HG03064 (cell line): ENCODE measurements at regions not wholly inside any gene's neighbourhood (a gene's known extent, or its start where the extent isn't known, plus 50 kb on each side); places are given as distances from the start of the nearest gene placed in this dataset.

Experiments used
- ATAC-seq: cut with Tn5 transposase; IDR thresholded peaks from one replicate; pipeline ENCODE4 v1.9.1; 2021; ENCODE audit warnings: low read depth; ENCODE audit not compliant: unreplicated experiment

GRCh38 chr6:106035655-106036054, 50.5 kb upstream of the PRDM1 start:
- ATAC-seq: no peak

- no peak for ATAC-seq
Measured at GRCh38 chr6:106033806-106034205, 52.3 kb upstream of the PRDM1 start.

- ATAC-seq: no peak
Measured at GRCh38 chr6:106027758-106028157, 58.4 kb upstream of the PRDM1 start.

GRCh38 chr6:106026748-106027715, 59.1 kb upstream of the PRDM1 start:
- no peak for ATAC-seq

- no peak for ATAC-seq
Measured at GRCh38 chr6:106025655-106026054, 60.5 kb upstream of the PRDM1 start.

GRCh38 chr6:106022801-106023200, 63.3 kb upstream of the PRDM1 start:
- no peak for ATAC-seq

- ATAC-seq: no peak
Measured at GRCh38 chr6:106017454-106017853, 68.7 kb upstream of the PRDM1 start.

- ATAC-seq: no peak
Measured at GRCh38 chr6:106014955-106015354, 71.2 kb upstream of the PRDM1 start.

GRCh38 chr6:106011476-106011875, 74.7 kb upstream of the PRDM1 start:
- no peak for ATAC-seq

GRCh38 chr6:106005954-106006353, 80.2 kb upstream of the PRDM1 start:
- no peak for ATAC-seq

- no peak for ATAC-seq
Measured at GRCh38 chr6:106005013-106005412, 81.1 kb upstream of the PRDM1 start.

- ATAC-seq: no peak
Measured at GRCh38 chr6:106003268-106003987, 82.7 kb upstream of the PRDM1 start.

- no peak for ATAC-seq
Measured at GRCh38 chr6:106002005-106002404, 84.1 kb upstream of the PRDM1 start.

- no peak for ATAC-seq
Measured at GRCh38 chr6:106000935-106001334, 85.2 kb upstream of the PRDM1 start.

- no peak for ATAC-seq
Measured at GRCh38 chr6:105997482-105997881, 88.7 kb upstream of the PRDM1 start.

GRCh38 chr6:105995391-105995865, 90.7 kb upstream of the PRDM1 start:
- no peak for ATAC-seq

GRCh38 chr6:105994591-105995390, 91.3 kb upstream of the PRDM1 start:
- ATAC-seq: no peak

GRCh38 chr6:105994118-105994590, 92.0 kb upstream of the PRDM1 start:
- ATAC-seq: no peak

GRCh38 chr6:105993341-105994117, 92.6 kb upstream of the PRDM1 start:
- no peak for ATAC-seq
